NOMO-1 treated with DMSO at 0.1 percent for 48 hours (cell line): ENCODE measurements at regions not wholly inside any gene's neighbourhood (a gene's known extent, or its start where the extent isn't known, plus 50 kb on each side); places are given as distances from the start of the nearest gene placed in this dataset.

Experiments used
- DNase-seq: peaks from one replicate; lab custom pipeline; 2025; ENCODE audit not compliant: unreplicated experiment; lab: John Stamatoyannopoulos, UW

DNA sequence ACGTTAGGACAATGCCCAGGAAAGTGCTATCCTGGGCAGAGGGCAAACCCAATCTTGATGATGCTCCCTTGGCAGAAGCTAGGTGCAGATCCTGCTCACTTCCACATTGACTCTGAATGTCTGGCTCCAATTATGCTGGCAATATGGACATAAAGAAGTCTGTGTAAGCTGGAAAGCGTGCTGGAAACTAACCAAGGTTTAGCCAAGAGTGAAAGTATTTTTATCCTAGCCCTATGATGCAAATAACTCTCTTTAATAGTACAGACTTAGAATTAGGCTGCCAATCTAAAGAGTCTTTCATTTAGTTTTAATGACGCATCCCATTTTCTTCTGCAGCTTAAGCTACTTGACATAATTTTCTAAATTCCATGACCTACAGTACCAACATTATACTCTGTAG lies 571.8 kb downstream of the TUSC7 start:
- no peak for DNase-seq

DNA sequence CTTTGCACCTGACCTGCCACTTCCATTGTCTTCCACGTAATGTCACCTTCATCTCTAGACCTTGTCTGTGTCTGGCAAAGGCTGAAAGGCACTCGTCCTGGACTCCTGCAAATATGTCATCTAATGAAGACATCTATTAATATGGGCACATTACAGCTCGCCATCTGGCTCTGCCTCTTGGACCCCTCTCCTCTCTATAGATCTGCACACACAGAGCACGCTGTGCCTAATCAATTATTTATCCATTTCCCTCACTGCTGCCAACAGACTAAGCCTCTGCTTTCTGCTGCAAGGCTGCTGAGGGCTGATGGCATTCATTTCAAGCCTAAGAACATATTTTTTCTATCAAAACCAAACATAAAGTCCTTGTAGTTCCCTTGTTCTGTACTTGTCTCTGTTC lies 573.0 kb downstream of the TUSC7 start:
- no peak for DNase-seq

DNA sequence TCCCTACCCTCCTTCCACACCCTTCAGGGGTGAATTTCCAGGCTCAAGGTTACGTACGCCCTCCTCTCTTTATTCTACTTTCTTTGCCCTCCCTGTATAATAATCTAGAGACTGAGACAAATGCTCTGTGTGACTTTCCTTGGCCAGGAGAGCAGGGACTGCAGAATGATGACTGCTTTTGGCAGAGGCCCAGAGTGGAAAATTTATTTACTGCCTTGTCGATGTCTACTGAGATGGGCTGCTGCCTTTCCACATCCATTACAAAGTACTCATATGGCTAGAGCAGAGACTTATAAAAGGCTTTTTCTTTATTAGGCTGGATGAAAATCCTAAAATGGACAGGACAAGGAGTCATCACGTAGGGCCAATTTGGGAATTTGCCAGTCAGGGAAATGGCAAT lies 576.2 kb downstream of the TUSC7 start:
- DNase-seq = no peak

DNA sequence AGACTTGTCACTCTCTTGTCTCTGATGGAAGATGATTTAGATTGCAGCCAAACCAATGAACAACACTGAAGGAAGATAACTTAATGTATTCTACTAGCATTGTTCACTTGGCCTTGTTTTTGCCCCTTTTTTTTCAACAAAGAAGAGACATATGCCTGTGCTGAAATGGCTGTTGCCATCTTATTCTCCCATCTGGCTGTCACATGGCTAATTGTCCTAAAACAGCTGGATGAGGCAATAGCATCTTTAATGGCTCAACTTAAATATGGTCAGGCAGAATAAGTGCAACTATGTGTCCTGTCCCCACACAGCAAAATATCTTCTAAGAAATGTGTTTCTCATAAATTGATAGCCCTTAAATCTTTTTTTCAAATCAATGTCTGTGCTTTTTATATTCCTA lies 576.9 kb downstream of the TUSC7 start:
- no peak for DNase-seq

DNA sequence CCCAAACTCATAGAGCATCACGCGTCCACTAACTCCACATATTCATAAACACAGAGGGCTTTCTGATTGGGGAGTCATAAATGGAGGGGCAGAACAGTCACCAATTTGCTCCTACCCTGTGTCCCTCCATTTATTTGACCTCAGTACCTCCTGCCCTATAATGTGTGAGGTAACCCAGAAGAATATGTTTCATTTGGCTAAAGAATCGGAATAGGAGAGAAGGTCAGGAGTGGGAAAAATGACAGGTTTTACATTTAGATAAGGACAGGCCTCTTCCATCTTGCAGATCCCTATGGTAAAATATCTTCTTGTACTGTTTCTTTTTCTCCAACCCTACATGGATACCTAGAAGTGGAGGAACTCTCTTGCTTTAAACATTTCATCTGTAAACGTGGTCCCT lies 578.0 kb downstream of the TUSC7 start:
- no peak for DNase-seq

DNA sequence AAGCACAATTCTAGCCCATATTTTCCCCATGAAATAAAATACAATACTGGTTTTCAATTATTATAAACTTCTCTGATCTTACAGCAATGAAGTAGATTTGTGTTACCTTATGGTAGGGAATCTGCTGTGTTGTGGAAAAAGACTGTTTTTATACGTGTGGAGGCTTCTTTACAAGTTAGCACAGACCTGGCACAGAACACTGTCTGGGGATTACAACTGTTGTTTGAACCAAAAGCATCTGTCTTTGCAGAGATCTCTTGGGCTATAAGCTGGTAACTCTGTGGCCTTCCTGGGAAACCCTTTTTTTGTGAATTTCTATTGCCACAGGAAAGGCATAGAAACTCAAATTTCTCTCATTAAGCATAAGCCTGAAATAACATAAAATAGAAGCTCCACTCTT lies 581.9 kb downstream of the TUSC7 start:
- DNase-seq = no peak

DNA sequence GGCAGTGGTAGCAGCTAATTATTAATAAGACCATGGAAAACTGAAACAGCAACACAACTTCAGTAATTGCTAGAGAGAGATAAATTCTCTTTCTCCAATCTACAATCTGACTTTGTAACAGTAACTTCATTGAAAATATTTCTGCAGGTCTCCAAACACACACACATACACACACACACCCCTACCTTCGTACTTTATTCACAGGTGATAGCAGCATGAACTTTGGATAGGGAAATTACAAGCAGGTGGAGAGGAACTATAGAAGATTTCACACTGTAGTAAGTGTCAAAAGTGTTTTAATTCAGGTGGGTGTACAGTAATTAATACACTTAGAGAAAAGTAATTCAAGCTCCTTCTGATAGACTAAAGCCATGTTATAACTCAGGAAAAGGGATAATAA lies 587.5 kb downstream of the TUSC7 start:
- DNase-seq = no peak

DNA sequence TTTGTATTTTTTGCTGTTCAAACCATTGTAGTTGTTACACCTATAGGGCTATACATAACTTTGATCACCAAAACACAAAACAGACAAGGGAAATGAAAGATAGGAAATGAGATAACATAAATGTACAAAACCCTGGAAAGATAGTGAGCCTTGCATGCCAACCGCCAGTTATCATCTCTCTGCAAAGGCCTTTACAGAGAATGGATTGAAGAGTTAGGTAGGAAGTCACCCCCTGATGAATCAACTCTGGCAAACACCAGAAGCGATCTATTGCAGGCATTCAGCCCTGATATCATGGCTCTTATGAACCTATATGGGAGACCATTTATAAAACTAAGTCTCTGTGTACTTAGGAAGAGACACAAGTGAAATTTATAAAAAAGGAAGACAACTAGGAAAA lies 588.0 kb downstream of the TUSC7 start:
- DNase-seq = no peak

DNA sequence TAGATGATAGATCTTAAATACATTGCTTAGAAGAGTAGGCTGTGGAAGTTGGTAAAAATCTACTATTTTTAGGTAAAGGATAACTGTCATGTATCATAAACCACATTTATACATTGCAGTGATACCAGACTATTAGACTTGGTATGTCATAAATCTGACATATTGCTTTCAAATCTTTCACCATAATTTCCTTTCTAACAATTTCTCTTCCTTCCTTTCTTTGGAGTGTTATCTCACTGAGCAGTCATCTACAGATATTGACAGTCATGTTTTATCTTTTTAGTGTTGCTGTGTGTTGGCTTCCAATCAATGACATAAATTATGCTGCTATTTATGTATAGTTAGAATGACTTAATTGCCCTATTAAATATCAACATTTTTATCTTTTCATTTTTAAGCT lies 588.7 kb downstream of the TUSC7 start:
- DNase-seq = no peak

DNA sequence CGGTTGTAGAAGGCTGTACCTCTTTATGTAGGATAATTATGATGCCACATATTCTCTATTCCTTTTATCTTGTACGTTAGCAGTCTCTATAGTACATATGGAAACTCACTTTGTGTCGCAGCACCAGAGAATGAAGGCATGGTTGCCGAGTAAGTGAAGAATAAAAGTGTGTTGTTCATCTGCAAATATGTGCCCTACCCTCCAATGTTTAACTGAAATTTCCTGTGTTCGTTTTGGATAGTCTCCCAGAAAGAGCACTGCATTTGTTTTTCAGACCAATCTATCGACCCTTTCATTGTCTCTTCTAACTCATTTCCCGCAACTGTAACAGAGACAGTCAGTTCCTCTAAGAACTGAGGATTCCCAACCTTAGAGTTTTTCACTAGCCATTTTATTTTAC lies 592.8 kb downstream of the TUSC7 start:
- no peak for DNase-seq

DNA sequence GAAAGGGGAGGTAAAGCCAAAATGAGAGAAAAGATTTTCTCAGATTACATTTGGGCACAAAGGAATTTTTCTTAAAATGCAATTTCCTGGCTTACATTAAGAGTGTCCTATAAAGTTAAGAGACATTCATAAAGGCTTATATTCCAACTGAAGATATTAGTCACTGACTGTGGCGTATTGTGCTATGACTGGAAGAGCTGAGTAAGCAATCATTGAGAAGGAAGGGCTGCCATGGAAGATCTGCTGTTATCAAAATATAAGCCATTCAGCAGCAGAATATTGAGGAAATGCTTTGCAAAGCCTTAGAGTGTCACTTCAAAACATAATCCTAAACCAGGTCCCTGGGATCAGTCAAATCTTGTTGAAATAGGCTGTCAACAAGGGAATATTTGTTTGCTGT lies 593.9 kb downstream of the TUSC7 start:
- DNase-seq = no peak

DNA sequence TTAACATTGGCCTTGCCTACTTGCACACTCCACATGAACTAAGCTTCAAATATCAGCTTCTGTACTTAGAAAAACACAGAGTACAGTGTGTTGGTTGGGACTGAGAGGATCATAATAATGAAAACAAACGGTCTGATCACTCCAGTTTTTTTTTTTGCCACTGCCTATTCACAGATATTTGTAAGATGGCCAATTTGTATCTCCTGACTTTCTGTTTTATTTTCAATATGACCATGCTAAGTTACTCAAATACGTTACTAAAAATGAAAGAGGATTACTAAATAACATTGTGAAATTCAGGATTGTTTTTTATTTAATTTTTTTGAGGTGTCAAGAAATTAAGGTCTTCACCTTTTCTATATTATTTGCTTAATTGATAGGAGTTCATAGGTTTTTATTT lies 595.1 kb downstream of the TUSC7 start:
- no peak for DNase-seq

DNA sequence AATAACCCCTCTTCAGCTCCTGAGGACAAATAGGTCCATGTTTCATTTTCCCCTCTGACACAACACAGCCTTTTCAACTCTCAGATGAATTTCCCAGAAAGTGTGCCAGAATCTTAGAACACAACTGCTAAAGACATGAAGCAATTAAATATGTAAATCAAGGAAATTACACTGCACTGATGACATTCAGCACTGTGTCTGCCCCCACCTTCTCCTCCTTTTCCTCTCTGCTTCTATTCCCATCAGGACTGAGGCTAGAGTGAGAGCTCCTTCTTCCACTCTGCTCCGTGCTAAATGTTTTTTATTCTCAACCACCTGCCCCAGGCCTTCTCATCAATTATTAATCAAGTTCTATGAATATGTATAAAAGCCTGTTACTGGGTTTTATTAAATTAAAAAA lies 596.1 kb downstream of the TUSC7 start:
- no peak for DNase-seq

DNA sequence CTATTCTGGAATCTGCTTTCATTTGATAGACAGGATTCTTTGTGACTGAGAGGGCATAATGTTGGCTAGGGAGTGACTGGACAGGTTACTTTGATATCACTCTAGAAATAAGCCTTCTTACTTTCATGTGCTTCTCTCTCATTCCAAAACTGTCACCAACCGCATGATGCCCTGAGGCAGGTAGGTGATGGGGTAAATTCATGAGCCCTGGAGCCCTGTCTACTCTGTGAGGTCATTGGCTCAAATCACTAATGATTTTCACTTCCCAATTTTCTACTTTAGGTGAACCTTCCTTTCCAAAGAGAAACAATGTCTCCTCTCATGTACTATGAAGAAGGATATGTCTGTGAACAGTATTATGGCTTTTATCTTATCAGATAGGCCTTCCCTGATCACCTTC lies 596.7 kb downstream of the TUSC7 start:
- DNase-seq = no peak

DNA sequence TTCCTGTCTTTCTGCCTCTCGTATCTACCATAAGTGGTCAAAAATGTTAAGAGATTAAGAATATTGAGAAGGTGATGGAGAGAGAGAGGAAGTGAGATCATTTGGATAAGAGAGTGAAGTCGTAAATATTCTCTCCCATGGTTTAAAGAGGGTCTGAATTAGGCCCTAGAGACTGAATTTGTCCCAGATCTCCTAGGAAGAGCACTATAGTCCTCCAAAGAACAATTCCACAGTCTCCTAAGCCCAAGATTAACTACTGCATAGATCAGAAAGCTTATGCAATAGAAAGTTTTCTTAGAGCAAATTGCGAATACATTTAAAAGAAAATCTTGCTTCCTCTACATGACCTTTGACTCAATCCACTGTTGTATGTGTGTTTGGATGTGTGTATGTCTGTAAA lies 598.8 kb downstream of the TUSC7 start:
- DNase-seq = no peak

DNA sequence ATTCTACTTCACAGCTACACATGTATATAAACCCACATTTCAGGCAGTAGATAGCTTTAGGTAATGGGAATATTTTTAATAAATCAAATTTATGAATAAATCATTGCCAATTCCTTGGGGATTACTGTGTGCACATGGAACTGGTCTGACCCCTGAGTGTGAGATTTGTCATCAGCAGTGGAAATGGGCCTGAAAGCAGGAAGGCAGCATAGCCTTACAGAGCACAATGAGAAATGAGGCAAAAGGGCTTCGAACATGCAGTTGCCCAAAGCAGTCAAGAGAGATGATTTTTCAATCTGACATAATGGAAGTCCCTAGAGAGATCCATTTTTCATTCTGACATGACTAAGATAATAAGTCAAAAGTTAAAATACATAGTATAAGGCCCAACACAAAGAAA lies 599.2 kb downstream of the TUSC7 start:
- no peak for DNase-seq

DNA sequence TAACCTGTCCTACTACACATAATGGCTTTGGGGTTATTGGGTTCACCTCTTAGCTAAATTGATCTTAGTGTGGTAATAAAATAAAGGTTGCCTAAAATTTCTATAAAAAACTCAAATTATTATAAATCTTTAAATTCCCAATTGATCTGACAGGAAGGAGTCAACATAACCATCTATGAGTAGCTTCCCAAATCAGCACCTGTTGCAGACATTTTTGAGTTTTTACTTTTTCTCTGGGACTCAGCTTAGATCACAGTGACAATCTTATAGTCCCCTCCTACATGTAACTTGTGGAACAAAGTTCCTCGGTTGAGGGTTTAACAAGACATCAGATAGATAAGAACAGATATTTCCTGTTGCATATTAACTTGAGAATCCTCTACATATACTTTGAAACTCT lies 601.0 kb downstream of the TUSC7 start:
- no peak for DNase-seq

DNA sequence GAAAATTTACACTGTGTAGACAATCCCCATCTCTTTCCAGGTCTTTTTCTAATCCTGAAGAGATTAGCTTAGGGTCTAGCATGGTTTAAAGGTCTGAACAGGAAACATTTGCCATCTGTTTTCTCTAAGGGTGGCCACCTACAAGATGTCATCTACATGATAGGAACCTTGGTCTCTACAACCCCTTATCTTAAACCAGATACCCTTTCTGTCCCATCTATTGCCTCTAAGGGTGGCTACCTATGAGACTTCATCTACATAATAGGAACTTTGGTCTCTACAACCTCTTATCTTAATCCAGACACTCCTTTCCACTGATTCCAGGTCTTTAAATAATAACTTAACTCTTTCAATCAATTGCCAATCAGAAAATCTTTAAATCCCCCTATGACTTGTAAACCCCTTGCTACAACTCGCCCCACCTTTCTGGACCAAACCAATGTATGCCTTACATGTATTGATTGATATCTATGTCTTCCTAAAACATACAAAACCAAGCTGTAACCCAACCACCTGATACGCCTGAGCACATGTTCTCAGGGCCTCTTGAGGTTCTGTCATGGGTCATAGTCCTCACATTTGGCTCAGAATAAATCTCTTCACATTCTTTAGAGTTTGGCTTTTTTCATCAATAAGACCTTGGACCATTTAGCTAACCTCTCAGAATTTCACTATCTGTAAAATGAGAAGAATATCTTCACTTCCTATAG lies 605.0 kb downstream of the TUSC7 start:
- no peak for DNase-seq

DNA sequence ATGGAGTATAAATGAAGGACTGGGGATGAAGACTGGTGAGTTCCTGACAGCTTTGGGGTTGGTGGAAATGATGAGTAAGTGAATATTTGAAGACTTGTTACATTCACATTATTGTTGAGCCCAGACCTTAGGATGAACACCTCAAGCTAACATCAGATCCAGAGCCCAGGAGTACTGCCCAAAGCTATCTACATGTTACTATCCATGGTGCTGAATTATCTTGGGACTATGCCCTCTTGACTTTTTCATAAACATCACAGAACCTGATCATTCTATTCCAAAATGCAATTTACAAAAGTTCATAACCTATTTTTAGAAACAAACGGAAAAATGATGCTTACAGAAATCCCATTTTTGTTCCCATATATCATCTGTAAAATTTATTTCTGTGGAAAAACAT lies 613.3 kb downstream of the TUSC7 start:
- DNase-seq = peak; percentile 3

DNA sequence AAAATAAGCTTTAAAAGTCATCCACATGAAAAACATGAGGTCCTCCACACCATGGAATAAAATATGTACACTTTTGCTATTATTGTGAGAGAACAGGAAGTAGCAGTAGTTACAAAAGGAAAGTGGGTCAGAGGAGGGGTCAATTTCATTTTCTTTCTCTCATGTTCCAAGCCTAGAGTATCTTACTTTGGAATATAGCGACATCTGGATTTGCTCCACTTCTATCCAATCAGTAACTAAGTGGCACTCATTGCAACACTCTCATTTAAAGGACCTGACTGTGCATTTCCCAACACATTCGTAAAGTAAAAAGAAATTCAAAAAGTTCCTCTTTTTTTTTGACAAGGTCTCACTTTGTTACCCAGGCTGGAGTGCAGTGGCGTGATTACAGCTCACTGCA lies 637.3 kb downstream of the TUSC7 start:
- peak; percentile 45 for DNase-seq

DNA sequence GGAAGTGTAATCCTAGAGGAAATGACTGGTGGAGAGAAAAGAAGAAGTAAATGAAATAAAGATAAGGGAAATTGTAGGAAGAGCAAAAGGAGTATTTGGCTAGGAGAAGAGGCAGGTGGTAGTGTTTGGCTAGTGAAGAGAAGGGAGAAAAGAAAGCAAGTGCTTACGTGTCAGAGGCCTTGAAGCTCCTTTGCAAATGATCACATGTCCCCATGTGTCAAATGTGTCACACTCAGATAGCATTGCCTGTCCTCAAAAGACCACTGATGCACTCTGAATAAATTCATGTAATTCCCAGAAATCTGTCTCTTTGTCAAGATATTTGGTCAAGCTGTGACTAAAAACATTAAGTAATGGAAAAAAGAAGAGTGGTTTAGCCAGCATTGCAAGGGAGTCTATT lies 639.3 kb downstream of the TUSC7 start:
- DNase-seq = no peak

DNA sequence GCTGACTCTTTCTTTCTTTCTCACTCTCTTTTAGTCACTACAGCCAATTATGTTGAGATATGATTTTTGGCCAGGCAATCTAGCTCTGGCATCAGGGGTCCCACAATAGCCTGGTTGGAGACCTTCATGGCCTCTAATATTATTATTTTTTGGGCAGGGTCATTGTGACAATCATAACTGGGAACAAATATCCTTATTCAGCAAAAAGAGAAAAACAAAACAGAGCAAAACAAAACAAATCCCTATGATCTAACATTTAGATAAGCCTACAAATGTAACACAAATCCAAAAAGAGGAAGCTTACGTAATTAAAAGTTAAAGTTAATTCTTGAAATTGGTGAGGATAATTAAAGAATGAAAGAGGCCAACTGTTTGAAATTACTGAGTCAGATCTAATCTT lies 640.0 kb downstream of the TUSC7 start:
- DNase-seq = no peak

DNA sequence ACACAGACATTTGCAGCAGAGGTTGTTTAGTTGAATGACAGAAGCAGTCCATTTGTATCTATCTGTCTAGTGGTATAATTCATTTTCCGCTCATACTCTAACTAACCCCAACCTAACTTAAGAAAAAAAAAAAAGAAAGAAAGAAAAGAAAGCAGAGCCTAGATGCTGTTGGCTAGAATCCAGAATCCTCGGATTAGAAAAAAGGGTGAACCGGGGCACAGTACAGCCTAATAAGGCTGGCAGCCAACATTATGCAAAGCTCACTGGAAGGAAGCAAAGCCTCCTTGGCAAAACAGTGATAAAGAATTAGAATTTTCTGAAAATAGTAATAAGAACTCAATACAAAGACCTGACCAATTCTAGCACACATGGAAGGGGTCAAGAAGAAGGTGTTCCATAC lies 640.8 kb downstream of the TUSC7 start:
- DNase-seq = no peak

DNA sequence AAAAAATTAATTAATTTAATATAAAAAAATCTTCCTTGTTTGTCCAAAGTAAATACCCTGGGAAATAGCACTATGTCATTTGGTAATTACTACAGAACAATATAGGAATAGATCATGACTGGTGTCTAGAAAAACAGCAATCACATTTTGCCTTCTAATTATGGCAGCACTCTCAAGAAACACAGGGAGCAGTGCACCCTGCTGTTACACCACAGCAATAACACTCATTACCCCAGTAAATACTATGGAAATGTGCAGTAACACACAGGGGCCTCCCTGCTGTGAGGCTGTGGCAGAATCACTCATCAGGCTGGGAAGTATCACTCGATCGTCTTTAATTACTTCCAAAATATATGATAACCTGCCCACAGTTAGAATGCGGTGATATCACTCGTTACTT lies 646.0 kb downstream of the TUSC7 start:
- no peak for DNase-seq
